Brain microvascular endothelial cell (primary cell): ENCODE measurements at regions not wholly inside any gene's neighbourhood (a gene's known extent, or its start where the extent isn't known, plus 50 kb on each side); places are given as distances from the start of the nearest gene placed in this dataset.

Experiments used
- DNase-seq: peaks from one replicate; pipeline ENCODE4 v3.0.0-alpha.2; 2020
- H3K27ac ChIP-seq: fragments of 250-450 bp; sonication (Bioruptor Pico); 2 replicates; pipeline ENCODE4 v1.5.1; 2020; ENCODE audit warnings: mild to moderate bottlenecking, moderate library complexity
- H3K27me3 ChIP-seq: fragments of 250-450 bp; sonication (Bioruptor Pico); replicated peaks from 2 replicates; pipeline ENCODE4 v1.5.1; 2020; ENCODE audit warnings: mild to moderate bottlenecking
- H3K36me3 ChIP-seq: fragments of 250-450 bp; sonication (Bioruptor Pico); replicated peaks from 2 replicates; pipeline ENCODE4 v1.5.1; 2020; ENCODE audit warnings: mild to moderate bottlenecking
- H3K4me3 ChIP-seq: 2 replicates; pipeline ENCODE4 v1.5.1; 2011; ENCODE audit warnings: low read depth, mild to moderate bottlenecking, control low read depth, low read length, moderate library complexity
- in situ Hi-C: cut with HindIII; loops from 2 replicates; pipeline ENCODE4 v1.10.0; 2017; ENCODE audit warnings: low sequenced_read_pairs, low pct_ligation_motif_present
- TF ChIP-seq, protein P1 (sequence below): IDR thresholded peaks from 2 replicates; pipeline ENCODE4 v1.5.1; 2011; ENCODE audit warnings: low read depth, mild to moderate bottlenecking, moderate library complexity, low read length, control low read depth, inconsistent platforms; ENCODE audit errors: missing control alignments

DNA sequence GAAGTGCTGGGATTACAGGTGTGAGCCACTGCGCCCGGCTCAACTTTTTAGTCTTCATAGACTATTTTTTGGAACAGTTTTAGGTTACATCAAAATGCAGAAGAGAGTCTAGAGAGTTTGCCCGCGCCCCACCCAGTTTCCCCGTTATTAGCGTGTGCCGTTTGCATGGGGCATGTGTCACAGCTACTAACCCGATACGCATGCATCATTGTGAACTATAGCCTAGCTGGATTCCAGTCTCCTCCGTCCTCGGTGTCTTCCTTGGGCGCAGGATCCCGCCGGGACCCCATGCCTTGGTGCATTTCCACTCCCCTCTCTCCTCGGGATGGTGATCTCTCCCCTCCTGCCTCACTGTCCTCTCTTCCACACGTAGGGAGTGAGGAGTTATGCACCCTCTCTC is 85.5 kb upstream of the ADRA2C start:
- TF ChIP-seq, protein P1, sequence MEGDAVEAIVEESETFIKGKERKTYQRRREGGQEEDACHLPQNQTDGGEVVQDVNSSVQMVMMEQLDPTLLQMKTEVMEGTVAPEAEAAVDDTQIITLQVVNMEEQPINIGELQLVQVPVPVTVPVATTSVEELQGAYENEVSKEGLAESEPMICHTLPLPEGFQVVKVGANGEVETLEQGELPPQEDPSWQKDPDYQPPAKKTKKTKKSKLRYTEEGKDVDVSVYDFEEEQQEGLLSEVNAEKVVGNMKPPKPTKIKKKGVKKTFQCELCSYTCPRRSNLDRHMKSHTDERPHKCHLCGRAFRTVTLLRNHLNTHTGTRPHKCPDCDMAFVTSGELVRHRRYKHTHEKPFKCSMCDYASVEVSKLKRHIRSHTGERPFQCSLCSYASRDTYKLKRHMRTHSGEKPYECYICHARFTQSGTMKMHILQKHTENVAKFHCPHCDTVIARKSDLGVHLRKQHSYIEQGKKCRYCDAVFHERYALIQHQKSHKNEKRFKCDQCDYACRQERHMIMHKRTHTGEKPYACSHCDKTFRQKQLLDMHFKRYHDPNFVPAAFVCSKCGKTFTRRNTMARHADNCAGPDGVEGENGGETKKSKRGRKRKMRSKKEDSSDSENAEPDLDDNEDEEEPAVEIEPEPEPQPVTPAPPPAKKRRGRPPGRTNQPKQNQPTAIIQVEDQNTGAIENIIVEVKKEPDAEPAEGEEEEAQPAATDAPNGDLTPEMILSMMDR, result no peak

DNA sequence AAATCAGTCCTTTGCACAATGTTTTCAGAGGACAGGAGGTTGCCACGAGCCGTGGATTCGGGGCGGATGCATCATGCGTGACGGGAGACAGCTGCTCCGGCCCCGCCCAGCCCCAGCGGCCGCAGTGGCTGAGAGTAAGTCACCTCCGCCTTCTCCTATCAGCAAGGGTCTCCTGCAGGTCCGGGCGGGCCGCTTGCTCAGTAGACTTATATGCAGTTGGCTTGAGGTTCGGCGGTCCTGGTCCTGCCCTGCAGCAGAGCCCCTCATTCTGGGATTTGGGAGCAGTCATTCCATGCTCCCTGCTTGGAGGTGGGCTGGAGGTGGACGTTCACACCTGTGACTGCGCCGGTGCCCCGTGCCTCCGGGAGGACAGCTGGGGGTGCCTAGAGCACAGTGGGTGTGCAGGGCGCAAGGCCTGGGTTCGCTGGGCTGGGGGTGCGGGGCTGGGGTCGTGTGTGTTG is 86.3 kb upstream of the ADRA2C start:
- TF ChIP-seq, protein P1, result no peak
- no peak overlapping the region for H3K4me3 ChIP-seq
- H3K36me3 ChIP-seq, result no peaks in the 10 kb centered on the region
- H3K27ac ChIP-seq, result no peak overlapping the region
- no peaks in the 10 kb centered on the region for H3K27me3 ChIP-seq
- in situ Hi-C loops, result no loop called here
- no peak for DNase-seq

More for the DNA sequence above, 85.5 kb upstream of the ADRA2C start:
- no peak overlapping the region for H3K4me3 ChIP-seq
- no peak overlapping the region for H3K27ac ChIP-seq
- H3K27me3 ChIP-seq, result no peaks in the 10 kb centered on the region
- DNase-seq, result no peak
- in situ Hi-C loops, result no loop called here
- H3K36me3 ChIP-seq, result no peaks in the 10 kb centered on the region

DNA sequence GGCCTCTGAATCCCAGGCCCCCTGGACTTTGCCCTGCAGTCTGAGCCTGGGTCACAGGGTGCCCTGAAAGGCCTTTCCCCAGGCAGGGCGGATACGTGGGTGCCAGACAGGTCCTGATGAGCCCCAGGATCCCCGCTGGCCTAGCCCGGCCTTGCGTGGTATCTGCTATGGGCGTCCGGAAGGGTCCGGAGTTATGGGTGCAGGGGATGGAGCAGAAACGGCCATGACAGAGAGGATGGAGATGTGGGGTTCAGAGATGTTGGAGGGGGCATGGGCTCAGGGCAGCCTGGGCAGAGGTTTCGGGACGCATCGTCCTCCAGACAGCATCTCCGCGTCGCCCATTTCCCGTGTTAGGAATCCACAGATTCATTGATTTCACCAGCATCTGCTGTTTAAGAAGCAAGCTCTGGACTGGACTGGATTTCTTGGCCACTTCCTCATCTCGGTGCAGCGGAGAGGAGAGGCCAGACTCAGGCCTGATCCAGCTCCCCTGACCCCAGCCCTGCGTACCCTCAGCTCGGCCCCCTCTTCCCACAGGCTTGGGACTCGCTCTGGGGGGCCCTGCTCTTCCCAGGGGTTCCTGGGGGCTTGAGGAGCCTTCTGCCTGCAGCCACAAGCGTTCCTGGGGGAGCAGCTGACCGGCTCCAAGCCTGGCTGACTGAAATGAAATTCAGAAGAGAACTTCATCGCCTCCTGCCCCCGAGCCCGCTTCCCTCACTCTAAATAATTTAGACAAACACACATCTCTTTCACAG is 86.9 kb upstream of the ADRA2C start:
- H3K27ac ChIP-seq, result no peak overlapping the region
- in situ Hi-C loops, result no loop called here
- H3K4me3 ChIP-seq, result no peak overlapping the region
- H3K36me3 ChIP-seq, result no peaks in the 10 kb centered on the region
- no peaks in the 10 kb centered on the region for H3K27me3 ChIP-seq
- TF ChIP-seq, protein P1, result no peak
- DNase-seq, result no peak

DNA sequence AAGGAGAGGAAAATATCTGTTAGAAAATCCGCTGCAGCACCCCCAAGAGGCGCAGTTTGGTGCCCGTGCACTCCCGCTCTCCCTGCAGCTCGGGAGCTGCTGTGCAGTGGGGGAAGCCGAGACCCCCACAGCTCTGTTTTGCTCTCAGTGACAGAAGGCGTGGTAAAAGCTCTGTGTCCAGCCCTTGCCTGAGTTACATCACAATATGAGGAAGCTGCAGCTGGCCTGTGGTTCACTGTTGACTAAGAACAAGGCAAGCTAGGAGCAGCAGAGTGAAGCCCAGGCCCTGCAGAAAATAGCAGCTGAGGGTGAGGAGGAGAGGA is 88.5 kb upstream of the ADRA2C start:
- no peak overlapping the region for H3K4me3 ChIP-seq
- H3K36me3 ChIP-seq, result no peaks in the 10 kb centered on the region
- in situ Hi-C loops, result no loop called here
- H3K27me3 ChIP-seq, result no peaks in the 10 kb centered on the region
- DNase-seq, result no peak
- TF ChIP-seq, protein P1, result no peak
- no peak overlapping the region for H3K27ac ChIP-seq

DNA sequence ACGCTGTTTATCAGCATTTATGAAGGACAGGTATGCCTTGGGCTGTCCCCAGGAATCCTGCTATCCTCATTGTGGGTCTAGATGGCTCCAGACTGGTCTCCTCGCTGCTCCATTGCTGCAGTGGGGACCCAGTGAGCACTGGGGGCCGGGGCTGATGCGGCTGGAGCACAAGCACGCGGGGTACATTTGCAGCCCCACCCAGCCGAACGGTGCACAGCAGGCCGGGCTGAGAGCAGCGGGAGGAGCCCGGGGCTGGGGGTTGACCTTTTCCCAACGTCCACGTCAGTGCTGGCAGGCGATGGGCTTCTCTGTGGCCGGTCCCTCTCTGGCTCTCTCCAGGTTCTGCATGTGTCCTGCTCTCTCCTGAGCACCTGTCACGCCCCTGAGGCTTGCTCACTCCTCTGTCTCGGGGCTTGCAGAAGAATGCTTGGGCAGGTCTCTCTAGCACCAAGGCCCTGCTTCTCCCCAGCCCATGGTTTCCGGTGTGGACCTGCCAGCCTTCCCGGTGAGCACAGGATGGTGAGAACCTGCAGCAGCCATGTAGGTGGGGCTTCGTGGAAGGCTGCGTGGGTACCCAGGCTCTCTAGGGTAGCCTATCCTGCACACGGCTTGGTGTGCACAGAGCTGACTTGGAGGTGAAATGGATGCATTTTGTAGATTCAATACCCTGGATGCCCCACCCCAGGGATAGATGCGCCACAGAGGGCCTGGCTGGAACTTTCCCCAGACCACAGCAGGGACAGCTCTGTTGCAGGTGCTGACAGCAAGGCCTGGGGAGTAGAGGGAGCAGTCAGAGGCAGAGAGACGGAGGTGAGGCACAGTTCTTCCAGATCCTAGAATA is 89.1 kb upstream of the ADRA2C start:
- in situ Hi-C loops, result no loop called here
- no peak overlapping the region for H3K27ac ChIP-seq
- H3K36me3 ChIP-seq, result no peaks in the 10 kb centered on the region
- TF ChIP-seq, protein P1, result no peak
- H3K27me3 ChIP-seq, result no peaks in the 10 kb centered on the region
- no peak for DNase-seq
- no peak overlapping the region for H3K4me3 ChIP-seq
